ENCODE measurements at regions not wholly inside any gene's neighbourhood (a gene's known extent, or its start where the extent isn't known, plus 50 kb on each side); places are given as distances from the start of the nearest gene placed in this dataset.

DNA sequence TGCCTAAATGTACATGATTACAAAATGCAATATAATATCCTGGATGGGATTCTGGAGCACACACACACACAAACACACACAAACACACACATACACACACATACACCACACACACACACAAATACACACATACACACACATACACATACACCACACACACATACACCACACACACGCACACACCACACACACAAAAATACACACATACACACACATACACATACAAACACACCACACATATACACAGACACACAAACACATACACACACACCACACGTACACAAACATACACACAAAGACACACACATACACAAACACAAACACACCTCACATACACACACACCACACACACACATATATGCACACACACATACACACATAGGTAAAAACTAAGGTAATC, 134.6 kb upstream of the SYNDIG1 start:
- DNase-seq (ENCODE audit: low read depth): no peak

DNA sequence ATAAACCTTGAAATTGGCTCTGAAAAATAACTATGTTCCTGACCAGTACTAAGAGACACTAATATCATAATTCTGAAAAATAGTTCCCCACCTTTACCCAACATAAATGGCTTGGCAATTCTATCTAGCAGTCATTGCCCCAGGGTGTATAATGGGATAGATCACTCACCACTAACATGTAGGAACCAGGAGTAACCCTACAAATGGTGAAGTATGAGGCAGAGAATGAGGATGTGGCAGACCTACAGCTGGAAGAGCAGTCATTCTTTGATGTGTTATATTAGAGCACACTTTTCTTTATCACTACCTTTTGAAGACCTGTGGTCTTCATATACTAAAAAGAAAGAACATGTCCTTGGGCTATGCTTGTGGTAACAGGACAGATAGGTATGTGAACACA, 136.5 kb upstream of the SYNDIG1 start:
- DNase-seq (ENCODE audit: low read depth): no peak

DNA sequence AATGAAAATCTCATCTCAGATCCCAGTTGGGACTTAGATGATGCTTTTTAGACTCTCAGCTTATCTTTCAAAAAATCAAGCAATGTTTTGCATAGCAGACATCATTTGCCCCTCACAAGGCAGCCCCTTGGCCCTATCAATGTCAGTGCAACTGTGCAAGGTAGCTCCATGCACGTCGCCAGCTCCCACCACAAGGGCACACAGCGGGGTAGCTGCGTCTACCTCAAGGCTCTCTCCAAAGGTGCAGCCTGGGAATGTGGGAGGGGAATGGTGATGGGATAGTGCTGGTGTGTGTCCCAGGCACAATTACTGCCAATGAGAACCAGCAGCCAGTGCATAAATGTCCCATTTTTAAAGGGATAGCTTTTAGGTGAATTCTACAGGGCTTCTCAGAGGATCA, 137.5 kb upstream of the SYNDIG1 start:
- DNase-seq (ENCODE audit: low read depth): no peak

DNA sequence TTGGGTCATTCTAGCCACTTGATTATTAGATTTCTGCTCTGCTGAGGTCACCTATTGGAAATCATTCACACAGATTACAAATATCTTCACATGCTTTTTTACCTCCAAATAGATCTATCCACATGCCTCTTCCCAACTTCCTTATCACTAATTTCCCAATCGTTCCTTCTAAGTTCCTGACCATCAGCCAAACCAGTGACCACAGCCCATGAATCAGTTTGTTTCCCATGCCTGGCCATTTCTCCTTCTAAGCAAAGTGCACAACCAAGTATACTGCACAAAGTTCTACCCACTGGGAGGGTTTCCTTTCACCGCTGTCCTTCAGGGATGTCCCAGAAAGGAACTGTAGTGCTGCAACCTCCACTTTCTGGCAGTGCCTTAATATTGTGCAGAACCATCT, 140.5 kb upstream of the SYNDIG1 start:
- no peak for DNase-seq (ENCODE audit: low read depth)

DNA sequence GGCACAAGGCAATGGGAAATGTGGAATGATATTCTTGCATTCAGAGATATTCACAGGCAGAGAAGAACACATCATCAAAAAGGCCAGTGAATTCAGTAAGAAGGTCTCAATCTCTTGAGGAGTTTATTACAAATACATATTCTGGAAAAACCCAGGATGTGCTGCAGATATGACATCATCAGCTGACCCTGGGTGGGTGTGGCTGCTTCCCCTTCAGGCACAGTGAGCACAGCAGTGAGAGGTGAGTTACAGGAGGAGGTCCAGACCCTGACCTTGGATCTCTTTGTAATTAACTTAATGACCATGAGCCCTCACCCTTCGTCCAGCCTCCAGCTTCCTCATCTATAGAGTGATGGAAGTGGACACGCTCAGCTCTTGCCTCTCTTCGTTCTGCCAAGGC, 147.5 kb upstream of the SYNDIG1 start:
- no peak for DNase-seq (ENCODE audit: low read depth)

DNA sequence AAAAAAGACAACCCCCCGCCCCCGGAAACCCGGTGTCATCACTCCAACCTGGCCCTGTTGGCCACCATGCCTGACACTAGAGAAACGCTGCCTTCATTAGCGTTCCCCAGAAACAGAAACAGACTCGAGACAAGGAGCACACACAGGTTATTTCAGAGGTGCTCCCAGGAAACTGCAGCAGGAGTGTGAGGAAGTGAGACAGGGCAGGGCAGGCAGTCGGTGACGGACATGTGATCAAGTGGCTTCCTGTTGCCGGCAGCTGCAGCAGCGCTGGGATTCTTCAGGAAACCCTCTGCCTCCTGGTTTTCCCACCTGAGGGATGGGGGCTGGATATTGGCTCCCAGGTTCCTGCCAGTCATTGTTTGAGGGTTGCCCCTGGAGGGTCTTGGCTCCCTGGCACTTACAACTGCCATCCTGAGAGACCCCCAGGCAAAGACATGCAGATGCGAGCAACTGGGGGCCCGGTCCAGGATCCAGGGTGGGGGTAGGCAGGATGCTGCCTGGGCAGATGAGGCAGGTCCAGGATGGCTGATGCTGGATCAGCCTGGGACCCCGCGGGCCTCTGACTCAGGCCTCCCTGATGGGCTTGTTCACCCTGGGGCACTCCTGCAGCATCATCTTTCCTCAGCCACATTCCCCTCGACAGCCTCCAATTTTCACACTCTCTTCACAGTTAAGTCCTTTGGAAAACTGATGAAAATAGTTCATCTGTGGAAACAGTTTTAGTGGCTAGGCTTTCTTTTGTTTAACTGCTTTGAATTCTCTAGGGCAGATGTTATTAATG, 150.7 kb upstream of the SYNDIG1 start:
- no peak for DNase-seq (ENCODE audit: low read depth)

DNA sequence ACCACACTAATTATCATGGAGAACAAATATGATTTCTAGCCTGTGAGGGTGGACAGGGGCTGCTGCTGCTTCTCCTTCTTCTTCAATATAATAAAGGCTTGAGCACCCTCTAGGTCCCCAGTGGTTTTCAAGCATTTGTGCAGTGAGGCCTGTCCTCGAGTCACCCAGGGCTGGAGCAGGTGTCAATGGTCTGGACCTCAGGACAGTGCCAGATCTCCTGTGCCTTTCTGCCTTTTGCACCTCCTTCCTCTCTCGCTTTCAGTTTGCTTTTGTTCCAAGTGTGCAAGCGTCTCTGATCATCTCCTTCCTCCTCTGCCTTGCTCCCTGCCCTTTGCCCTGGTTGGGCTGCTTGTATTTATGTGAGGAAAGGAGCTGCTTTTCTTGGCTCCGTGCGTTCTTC, 152.2 kb upstream of the SYNDIG1 start:
- DNase-seq (ENCODE audit: low read depth): no peak

DNA sequence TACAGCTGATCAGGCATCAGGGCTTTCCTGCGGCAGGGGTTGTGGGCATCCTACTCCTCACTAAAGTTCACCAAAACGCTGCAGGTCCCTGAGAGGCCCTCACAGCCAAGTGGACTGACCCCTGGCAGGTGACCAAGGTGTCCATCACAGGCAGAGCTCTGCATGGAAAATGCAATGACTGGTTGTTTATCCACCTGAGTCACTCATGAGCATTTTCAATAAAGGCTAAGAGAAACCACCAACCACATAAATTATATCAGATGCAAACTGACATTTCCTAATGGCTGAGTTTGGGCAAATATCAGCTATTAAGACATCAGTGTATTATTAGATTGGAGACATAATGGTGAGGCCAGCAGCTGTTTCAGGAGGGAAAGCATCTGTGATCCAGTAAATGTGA, 152.7 kb upstream of the SYNDIG1 start:
- DNase-seq (ENCODE audit: low read depth): no peak

DNA sequence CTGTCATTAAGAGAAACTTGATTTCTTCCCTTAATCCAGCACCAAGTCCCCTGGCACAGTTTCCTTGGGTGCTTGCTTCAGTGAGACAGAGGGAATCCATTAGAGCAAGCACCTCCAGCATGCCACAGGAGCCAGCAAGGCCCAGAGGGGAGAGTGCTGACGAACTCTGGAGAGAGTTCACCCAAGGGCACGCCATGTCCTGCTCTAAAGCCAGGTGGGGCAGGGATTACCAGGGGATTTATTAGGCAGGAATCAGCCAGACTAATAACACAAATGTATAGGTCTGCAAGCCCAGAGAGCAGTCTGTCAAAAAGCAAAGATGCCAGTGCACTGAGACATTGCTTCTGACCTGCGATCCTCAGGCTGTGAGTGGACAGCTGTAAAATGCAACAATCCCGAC, 155.4 kb upstream of the SYNDIG1 start:
- no peak for DNase-seq (ENCODE audit: low read depth)

DNA sequence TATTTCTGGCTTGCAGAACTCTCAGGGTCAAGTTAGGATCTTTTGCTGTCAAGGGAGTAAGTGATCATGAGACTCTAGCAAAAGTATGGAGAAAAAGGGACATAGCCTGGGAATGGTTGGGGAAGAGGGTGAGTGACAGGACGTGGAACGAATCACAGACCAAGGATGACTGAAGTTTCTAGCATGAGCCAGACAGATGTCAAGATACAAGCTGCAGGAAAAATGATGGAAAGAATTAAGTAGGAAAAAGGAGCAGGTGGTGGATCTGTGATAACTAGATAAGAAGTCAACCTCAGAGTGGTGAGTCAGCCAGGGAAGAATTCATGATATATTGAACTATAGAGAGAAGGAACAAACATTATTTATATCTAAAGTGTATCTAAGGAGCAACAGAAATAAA, 159.8 kb upstream of the SYNDIG1 start:
- DNase-seq (ENCODE audit: low read depth): no peak

DNA sequence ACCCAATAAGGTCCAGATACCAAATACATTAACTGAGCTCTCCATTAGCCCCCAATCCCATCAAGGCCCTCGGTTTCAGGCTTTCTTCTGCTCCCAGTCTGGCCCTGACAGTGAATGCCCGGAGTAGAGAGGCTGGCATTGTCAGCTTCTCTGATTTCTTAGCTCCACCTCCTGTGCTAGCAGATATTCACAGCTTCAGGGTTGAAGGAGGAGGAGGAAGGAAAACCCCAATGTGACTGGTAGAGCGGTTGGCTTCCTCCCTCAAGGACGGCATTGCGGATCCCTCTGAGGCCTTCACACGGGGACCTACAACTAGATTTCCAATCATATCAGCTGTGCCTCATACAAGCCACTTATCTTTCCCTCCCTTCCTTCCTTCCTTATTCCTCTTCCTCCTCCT, 164.1 kb upstream of the SYNDIG1 start:
- no peak for DNase-seq (ENCODE audit: low read depth)

DNA sequence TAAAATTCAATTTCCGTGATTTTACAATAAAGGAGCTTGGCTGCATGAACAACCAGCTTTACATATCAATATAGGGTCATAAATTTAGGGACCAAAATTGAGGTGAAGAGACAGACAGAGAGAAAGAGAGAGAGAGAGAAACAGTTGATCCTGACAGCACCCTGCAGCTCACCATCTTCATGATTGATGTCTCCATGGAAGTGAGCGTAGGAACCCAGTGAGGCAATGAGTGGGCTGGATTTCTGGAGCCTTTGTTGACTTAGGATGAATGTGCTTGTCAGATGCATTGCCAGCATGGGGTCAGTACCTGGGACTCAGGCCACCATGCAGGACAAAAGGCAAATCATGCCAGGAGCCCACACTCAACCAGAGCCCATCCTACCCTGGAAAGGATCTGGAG, 165.1 kb upstream of the SYNDIG1 start:
- DNase-seq (ENCODE audit: low read depth): no peak

DNA sequence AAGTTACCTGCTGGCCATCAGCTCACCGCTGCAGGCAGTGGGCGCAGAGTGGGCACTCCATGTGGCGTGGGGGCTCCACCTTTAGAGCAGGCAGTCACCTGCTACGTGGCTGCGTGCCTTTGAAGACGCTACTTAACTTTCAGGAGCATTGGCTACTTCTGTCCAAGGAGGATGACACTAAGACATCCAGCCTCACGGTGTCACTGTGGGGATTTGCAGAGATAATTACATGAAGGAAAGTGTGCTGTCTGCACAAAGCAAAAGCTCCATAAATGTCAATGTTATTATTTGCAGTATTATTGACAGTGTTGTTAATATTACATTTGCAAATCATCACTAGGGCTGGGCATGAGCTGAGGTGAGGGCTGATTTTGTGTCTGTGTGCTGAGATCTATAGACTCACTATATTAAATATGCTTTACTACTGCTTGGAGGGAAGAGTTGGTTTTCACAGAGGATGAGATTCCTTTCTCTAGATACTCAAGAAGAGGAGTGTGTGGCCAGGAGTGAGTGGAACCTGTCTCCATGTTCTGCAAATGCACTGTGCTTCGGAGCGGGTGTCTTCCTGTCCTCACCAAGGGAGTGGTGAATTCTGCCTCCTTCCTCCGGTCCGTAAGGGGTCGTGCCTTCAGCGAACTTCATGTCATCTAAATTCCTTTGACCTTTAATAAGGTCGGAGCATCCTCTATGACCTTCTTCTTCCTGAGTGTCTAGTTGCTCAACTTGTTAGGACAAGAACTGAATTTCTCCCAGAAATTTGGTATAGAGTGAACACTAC, 165.8 kb upstream of the SYNDIG1 start:
- no peak for DNase-seq (ENCODE audit: low read depth)

DNA sequence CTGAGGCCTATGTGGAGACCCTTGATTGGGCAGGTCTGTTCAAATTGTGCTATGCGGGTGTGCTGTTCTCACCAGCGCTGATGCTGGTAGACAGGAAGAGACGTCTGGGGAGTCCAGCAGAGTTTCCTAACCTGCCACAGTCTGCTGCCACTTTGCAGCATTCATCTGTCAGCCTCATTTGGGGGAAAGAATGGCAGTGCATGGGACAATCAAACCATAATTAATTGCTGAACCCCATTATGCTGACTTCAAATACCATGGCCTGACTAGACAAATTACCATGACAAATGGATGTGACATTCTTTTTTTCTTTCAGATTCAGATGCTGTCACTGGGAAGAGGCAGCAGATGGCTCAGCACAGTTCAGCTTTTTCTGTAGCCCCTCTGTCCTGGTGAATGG, 171.4 kb upstream of the SYNDIG1 start:
- no peak for DNase-seq (ENCODE audit: low read depth)

DNA sequence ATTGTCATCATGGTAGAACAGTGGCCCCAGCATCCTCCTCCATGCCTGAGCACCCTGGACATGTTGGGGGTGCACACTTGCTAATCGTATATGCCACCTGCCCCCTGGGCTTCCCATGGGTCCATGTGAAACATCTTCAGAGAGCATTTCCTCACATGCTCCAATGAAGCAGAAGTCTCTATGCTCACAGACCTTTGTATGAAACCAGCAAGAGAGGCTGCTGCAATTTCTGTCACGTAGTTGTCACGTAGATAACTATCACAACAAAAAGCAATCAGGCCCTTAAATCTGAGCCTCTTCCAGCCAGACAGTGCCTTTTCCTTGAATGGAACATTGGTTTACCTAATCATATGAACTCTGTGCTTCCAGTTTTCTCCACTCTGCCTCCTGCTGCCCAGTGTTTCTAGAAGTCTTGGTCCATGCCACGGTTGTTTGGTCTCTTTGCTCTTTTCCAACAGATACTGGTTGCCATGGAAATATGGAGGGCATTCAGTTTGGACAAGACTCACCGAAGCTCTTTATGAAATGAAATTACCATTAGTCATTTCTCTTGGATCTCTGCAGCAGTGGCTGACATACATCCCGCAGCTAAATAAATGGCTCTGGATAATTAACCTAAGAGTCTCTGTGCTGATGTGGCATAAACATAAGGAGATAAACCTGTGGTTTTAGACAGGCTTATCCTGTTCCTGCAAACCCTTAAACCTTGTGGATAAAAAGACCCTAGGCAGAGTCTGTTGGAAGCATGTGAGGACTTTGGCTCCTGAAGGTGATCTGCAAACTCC, 172.8 kb upstream of the SYNDIG1 start:
- no peak for DNase-seq (ENCODE audit: low read depth)

DNA sequence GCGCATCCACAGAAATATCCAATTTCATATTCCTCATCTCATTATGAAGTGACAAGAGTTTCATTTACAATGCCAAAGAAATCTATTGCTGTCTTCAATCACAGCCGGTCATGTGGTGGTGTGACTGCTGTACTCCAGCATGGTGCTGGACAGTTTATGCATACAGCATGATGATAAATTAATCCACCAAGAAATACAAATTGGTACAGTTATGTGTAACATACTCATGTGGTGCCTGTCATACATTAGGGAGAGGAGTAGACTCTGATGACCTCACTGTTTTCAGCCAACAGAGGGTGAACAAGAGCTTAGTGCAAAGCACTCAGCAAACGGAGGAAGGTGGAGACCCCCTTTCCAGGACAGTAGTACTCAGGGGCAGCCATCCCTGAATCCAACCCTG, 178.4 kb upstream of the SYNDIG1 start:
- no peak for DNase-seq (ENCODE audit: low read depth)

DNA sequence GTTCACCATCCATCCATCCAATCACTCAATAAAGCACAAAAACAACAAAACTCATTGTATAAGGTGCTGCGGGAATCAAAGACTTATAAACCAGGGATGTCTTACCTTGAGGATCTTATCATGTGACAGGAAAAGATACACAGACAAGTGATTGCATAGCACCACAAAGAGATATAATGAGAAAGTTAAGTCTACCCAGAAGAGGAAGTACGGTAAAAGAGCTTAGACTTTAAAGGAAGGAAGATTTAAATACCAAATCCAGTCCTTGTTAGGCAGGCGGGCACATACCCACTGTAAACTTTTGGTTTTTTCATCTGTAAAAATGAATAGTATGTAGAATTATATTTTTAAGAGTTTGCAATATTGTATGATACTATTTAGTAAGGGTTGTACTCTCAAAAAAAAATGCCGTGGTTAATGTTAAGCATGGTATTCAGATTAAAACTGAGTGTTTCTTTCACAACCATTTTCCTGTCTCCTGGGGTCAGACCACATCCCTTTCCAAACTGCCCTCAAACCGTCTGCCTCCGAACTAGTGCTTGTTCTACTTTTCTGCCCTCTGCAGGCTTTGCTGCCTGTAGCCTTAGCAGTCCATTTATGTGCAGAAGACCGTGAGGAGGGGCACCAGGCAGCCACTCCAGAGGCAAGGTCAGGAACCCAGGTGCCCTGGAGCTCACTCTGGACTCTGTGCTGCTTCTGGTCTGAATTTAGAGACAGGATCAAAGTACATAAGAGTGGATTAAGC, 179.5 kb upstream of the SYNDIG1 start:
- DNase-seq (ENCODE audit: low read depth): no peak

DNA sequence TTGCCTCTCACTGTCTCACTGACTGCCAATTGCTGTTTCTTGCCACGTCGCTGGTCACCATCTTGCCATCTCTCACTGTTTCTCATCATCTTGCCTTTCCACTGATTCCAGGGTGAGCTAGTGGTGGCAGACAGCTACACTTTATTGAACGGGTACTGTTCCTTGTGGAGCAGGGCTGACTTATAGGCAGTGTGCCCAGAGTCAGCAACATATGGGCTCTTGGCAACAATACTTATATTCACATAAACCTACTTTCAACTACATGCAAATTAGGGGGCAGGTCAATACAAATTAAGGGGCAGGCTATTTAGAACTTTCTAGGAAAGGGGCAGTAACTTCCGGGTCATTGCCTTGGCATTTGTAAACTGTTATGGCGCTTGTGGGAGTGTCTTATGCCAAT, 186.2 kb upstream of the SYNDIG1 start:
- no peak for DNase-seq (ENCODE audit: low read depth)

DNA sequence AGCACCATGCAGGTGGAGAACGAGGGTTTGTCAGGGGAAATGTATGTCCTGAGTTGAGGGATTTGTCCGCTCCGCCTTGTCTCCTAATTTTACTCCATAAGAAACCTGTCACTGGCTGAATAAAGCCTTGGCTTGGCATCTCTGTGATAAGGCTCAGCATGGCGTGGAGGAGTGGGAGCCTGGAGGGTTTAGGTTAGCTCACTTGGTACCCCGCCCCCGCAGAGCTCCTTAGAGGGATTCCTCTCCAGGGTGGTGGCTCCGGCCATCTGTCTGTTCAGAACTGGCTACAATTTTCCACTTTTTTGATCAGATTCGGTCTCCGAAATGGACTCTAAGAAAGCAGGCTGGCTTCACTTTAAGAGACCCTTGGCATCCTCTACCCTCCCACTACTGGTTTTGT, 192.2 kb upstream of the SYNDIG1 start:
- no peak for DNase-seq (ENCODE audit: low read depth)

DNA sequence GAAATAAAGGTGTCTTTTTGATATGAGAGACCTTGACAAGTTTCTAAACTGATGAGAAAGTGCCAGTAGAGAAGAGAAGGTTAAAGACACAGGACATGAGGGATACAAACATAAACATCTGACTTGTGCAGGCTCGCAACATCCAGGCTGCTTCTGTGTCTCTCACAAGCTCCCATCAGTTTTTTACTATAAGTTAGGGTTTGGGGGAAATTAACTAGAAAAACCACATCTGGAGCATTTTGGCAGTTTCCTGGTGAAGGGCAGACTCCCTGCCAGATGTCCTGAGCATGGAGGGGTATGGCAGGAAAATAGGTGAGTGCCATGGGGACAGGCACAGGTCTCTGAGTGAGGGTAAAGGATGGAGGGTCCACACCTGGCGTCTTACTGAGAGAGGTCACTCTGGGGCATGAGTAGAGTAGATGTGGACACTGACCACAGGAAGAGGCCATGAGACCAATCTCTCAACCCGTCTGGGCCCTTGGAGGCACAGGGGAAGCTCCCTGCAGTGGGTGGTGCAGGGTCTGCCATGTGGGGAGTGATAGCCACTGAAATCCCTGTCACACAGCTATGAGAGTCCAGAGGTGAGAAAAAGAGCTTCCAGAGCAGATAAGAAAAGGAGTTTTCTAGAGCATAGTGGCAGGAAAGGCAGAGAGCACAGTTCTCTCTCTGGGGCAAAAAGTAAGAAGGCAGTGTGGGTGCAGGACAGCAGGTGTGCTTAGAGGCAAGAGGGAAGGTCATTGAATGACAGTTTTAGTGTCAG, 193.3 kb upstream of the SYNDIG1 start:
- no peak for DNase-seq (ENCODE audit: low read depth)

DNA sequence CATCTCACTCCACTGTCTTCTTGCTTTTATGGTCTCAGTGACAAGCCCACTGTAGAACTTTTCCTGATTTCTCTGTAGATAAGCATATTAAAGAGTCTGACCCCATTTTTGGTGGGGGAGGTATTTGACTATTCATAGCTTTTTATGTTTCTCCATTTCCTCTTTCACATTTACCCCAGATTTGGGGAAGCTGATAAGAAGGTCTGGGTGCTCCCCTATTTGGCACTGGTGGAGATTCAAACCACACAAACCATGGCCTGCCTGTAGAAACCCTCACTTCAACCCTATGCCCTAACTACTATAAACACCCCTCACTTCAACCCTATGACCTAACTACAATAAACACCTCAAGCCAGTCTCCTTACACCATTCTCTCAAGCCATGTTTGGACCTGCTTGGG, 196.2 kb upstream of the SYNDIG1 start:
- no peak for DNase-seq (ENCODE audit: low read depth)

DNA sequence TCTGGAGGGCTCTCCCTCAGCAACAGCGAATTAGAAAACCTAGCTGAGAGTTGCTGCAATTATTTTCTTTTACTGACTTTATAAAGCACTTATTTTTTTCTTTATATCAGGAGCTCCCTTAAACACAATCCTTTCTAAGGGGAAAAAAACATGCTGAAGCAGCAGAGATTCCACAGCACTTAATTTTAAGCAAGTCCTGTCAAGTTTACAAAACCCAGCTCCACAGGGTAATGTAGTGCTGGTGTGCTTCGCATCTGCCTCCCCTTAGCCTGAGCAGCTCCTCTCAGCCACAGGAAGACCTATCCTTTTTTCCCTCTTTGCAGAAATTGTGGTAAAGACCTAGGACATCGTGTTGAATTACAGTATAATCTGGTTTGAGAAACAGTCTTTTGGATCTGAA, 208.1 kb upstream of the SYNDIG1 start:
- DNase-seq (ENCODE audit: low read depth): no peak
